ENCODE measurements at regions not wholly inside any gene's neighbourhood (a gene's known extent, or its start where the extent isn't known, plus 50 kb on each side); places are given as distances from the start of the nearest gene placed in this dataset.

DNA sequence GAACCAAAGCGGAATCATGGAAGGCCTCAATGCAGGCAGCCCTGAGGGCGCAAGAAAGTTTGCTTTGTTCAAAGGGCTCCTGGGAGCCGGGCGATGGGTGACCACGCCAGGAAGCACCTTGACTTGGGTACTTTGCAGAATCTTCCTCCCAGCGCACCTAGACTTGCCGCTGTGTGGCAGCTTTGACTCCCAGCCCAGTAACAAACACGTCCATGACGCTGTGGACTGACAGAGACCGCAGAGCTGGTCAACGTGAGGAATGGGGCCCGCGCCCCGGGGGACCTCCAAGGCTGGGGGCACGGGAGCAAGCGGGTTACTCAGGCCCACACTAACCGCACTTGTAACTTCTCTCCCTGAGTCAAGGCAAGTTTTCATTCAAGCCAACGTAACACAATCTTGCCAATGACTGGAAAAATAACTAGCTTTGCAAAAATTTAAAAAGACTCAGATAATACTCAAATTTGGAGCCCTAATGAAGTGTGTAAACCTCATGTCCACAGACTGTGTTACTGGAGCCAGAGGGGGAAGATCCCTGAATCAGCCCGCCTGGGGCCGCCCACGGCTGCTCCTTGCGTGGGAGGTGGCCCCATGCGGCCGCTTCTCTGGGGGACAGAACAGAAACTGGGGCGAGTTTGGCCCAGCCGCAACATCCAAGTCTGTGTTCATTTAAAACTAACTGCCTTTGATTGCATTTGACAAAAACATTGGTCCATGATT lies 130.8 kb downstream of the DNAJB6 start:
- no peak for ATAC-seq
- Histone ChIP-seq H3K9me3 (no peaks in the 10 kb centered on the region), H3K27me3 (no peaks in the 10 kb centered on the region), H3K4me3 (no peak overlapping the region), H3K27ac (no peak overlapping the region), H3K4me1 (no peaks in the 10 kb centered on the region), H3K36me3 (no peaks in the 10 kb centered on the region)
- DNase-seq = peak in 1 of 3 donors; percentile 38
- TF ChIP-seq CTCF (IDR thresholded peaks at IDR 0.05) (no peak), POLR2A (IDR thresholded peaks at IDR 0.05) (no peak)
- 83% methylated on average over 13 of the region's 26 CpGs for WGBS (ENCODE audit: insufficient coverage, low coverage, low lambda C conversion rate, missing lambda C conversion rate)
- intact Hi-C loops (cut with DNase I) = no loop called here

GRCh38 chr7:157468221-157469111 lies 131.7 kb downstream of the DNAJB6 start:
- DNase-seq = peak in 1 of 3 donors; percentile 37
- H3K27me3 ChIP-seq = no peaks in the 10 kb centered on the region
- H3K27ac ChIP-seq = no peak overlapping the region
- no peaks in the 10 kb centered on the region for H3K36me3 ChIP-seq
- no peak overlapping the region for H3K4me3 ChIP-seq
- peak in 3 of 4 donors; percentile 12 to 33 (median 25) for ATAC-seq
- TF ChIP-seq POLR2A (IDR thresholded peaks at IDR 0.05) (no peak), CTCF (IDR thresholded peaks at IDR 0.05) (no peak)
- H3K4me1 ChIP-seq = no peaks in the 10 kb centered on the region
- intact Hi-C loops (cut with DNase I) = no loop called here
- H3K9me3 ChIP-seq = peaks cover 0 to 3% (median 0%) of the 10 kb centered on the region in 4 donors
- WGBS (ENCODE audit: insufficient coverage, low coverage, low lambda C conversion rate, missing lambda C conversion rate) = 60% methylated on average over 1 of the region's 42 CpGs

GRCh38 chr7:157469181-157470016 lies 132.6 kb downstream of the DNAJB6 start:
- Histone ChIP-seq H3K36me3 (no peaks in the 10 kb centered on the region), H3K4me1 (no peaks in the 10 kb centered on the region), H3K4me3 (no peak overlapping the region), H3K27me3 (no peaks in the 10 kb centered on the region), H3K9me3 (peaks cover 0 to 3% (median 0%) of the 10 kb centered on the region in 4 donors), H3K27ac (no peak overlapping the region)
- TF ChIP-seq CTCF (IDR thresholded peaks at IDR 0.05) (no peak), POLR2A (IDR thresholded peaks at IDR 0.05) (no peak)
- 42% methylated on average over 8 of the region's 33 CpGs for WGBS (ENCODE audit: insufficient coverage, low coverage, low lambda C conversion rate, missing lambda C conversion rate)
- intact Hi-C loops (cut with DNase I) = no loop called here
- DNase-seq (peak in 1 of 3 donors; percentile 41), ATAC-seq (no peak)

DNA sequence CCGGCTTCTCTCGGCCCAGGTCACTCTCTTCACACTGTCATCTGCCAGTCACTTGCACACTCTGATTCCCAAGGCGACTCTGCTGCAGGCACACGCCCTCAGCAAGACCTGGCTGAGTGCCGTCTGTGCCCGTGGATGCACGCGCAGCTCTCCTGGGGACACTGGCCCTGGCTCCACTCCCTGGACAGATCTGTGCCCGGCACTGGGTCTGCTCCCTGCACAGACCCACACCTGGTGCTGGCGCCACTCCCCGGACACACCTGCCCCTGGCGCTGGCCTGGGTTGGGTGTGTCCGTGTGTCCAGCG lies 133.2 kb downstream of the DNAJB6 start:
- H3K27me3 ChIP-seq = no peaks in the 10 kb centered on the region
- no peaks in the 10 kb centered on the region for H3K36me3 ChIP-seq
- DNase-seq (peak in 2 of 3 donors; percentile 37 to 47), ATAC-seq (no peak)
- intact Hi-C loops (cut with DNase I) = no loop called here
- no peak for TF ChIP-seq CTCF (IDR thresholded peaks at IDR 0.05)
- no peak for TF ChIP-seq POLR2A (IDR thresholded peaks at IDR 0.05)
- WGBS (ENCODE audit: insufficient coverage, low coverage, low lambda C conversion rate, missing lambda C conversion rate) = no CpG with 5 or more reads among the region's 14 CpGs
- peaks cover 0 to 3% (median 0%) of the 10 kb centered on the region in 4 donors for H3K9me3 ChIP-seq
- no peak overlapping the region for H3K4me3 ChIP-seq
- H3K27ac ChIP-seq = no peak overlapping the region
- no peaks in the 10 kb centered on the region for H3K4me1 ChIP-seq
